CD4-positive, alpha-beta T cell treated with Interferon alpha-2 for 1 hour (primary cell): ENCODE measurements at regions not wholly inside any gene's neighbourhood (a gene's known extent, or its start where the extent isn't known, plus 50 kb on each side); places are given as distances from the start of the nearest gene placed in this dataset.
"Not testable (repeated sequence)": the region's sequence is repeated elsewhere in the genome, so short reads cannot be mapped to it uniquely, and the experiment has no call there.

ENCODE experiments used
- DNase-seq, 2 donors: peaks; one replicate each; pipeline ENCODE4 v3.0.0-alpha.2; 2020 to 2022

GRCh38 chr1:80217377-80217986 lies 1211.0 kb upstream of the ADGRL4 start:
- no peak for DNase-seq

DNA sequence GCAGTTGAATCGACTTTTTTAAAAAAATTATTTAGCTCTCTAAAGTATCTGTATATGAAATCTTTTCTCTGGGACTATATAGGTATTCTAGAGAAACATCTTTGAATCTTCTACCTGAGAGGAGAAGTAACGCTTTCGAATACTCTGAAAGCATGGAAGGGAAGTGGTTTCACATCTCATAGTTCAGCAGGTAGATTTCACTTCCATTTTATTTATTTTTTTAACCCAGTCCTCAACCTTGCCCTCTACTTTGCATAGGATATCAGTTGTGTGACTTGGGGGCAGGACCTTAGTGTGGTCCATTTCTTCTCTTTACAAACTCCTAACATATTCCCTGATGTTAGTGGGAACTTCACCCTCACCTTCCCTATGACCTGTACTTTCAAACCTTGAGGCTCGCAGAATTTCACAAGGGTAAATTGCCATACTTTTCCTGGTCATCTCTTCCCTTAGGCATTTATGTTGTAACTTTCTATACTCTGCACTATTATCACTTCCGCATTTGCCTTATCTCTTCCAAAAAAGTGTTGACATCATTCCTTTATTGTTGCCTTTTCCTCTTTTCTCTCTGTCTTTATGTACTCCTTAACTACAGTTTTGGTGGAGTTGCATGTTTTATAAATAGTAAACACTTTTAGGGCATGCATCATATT lies 1208.5 kb upstream of the ADGRL4 start:
- no peak for DNase-seq

DNA sequence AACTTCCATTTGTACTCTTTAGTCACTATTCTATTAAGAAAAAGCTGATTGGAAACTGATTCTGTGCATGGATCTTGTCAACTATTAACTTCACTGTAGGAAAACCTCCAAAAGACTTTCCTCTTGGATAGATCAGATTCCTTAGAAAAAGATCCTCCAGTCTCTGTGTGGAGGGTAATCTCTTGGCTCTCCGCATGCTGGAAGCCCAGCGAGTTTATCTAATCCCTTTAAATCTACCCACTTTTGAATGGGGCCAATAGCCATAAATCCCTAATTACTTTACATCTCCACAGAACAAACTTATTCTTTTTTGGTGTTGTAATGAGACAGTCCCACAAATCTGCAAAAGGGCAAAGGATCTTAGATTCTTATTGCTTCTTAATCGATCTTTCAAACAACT lies 1206.4 kb upstream of the ADGRL4 start:
- DNase-seq: no peak

DNA sequence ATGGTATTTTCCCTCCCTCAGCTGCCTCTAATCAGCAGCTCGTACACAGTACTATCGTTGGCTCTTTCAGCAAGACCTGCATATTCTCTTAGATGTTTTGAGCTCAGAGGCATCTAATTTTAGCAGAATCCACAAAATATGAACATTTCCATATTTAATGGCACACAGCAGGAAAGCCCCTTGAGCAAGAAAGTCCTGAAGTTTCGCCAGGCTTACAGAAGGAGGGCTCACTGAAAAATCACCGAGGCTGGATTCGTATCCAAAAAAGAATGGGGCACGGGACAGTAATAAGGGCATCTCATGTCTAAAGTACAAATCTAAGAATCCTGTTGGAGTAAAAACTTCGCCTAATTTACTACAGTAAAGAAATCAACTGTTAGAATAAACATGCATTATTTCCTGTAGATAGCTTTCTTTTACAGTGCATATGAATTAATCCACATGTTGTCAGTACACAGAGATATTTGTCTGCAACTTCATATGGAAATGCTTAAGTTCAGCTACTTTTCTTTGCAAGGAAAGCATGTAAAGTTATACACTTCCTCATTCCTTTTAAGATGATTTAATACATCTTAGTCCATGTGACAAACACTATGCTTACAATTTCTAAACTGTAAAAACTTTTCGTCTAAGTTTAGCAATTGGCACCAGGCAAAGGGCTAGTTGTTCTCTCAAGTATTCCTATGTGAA lies 1205.3 kb upstream of the ADGRL4 start:
- no peak for DNase-seq

- no peak for DNase-seq
Measured at GRCh38 chr1:80202118-80202517, 1195.6 kb upstream of the ADGRL4 start.

GRCh38 chr1:80194221-80194620 lies 1187.7 kb upstream of the ADGRL4 start:
- DNase-seq: no peak

- DNase-seq: no peak
Measured at GRCh38 chr1:80181418-80181817, 1174.9 kb upstream of the ADGRL4 start.

- DNase-seq: no peak
Measured at GRCh38 chr1:80171631-80172030, 1165.1 kb upstream of the ADGRL4 start.

GRCh38 chr1:80170811-80171485 lies 1164.4 kb upstream of the ADGRL4 start:
- DNase-seq: no peak

DNA sequence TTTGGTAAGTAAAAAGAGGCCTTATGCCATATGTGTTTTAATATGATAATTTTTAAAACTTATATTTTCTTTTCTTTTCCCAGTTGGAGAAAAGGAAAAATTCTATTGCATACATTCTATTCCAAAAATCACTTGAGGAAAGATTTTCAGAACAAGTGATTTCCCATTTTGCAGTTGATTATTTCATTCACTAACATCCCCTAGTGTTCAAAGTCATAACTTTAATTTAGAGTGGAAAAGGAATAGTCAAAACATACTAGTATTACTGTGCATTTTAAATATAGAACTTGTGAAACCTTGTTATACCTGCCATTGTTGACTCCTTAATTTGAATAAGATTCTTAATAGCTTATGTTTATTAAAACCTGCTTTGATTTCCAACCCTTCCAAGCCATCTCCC lies 1157.6 kb upstream of the ADGRL4 start:
- no peak for DNase-seq

DNA sequence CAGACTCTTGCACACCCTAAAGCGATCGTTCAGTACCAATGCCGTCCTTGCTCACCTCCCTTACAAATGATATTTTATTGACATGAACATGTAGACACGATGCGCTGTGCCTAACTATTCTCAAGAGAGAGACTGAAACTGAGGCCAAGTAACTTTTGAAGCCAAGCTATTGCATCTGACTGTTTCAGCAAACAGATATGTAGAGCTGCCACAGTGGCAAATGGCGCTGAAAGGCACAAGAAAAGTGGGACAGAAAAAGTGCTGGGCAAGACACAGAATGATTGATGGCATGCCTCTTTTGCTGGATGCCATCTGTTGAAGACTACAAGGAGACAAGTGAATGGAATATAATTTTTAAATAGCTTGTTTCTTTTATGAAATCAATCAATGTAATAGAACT lies 1157.2 kb upstream of the ADGRL4 start:
- DNase-seq: no peak

GRCh38 chr1:80158771-80159170 lies 1152.2 kb upstream of the ADGRL4 start:
- no peak for DNase-seq

- DNase-seq: no peak
Measured at GRCh38 chr1:80158266-80158665, 1151.7 kb upstream of the ADGRL4 start.

- DNase-seq: no peak
Measured at GRCh38 chr1:80155371-80155770, 1148.8 kb upstream of the ADGRL4 start.

- no peak for DNase-seq
Measured at GRCh38 chr1:80154176-80154575, 1147.6 kb upstream of the ADGRL4 start.

GRCh38 chr1:80153762-80154161 lies 1147.2 kb upstream of the ADGRL4 start:
- no peak for DNase-seq

DNA sequence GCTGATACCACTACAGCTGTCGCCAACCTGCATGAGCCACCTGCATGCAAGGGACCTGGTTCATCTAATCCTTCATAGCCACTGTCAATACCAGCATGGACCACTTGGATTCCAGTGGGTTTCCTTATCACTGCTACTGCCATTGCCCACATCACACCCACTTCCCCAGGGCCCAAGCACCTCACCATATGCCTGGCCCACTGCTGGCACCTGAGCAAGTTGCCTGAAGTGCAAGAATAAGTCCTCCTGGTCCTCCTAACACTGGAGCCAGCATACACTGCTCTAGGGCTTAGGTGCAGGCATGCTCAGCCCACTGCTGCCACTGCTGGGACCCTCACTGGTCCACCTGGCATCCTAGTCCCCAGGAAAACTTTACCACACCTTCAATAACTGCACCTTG lies 1136.8 kb upstream of the ADGRL4 start:
- no peak for DNase-seq

DNA sequence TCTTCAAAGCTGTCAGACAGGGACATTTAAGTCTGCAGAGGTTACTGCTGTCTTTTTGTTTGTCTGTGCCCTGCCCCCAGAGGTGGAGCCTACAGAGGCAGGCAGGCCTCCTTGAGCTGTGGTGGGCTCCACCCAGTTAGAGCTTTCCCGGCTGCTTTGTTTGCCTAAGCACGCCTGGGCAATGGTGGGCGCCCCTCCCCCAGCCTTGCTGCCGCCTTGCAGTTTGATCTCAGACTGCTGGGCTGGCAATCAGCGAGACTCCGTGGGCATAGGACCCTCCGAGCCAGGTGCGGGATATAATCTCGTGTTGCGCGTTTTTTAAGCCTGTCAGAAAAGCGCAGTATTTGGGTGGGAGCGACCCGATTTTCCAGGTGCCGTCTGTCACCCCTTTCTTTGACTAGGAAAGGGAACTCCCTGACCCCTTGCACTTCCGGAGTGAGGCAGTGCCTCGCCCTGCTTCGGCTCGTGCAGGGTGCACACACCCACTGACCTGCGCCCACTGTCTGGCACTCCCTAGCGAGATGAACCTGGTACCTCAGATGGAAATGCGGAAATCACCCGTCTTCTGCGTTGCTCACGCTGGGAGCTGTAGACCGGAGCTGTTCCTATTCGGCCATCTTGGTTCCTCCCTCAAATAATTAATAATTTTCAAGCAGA lies 1131.5 kb upstream of the ADGRL4 start:
- not testable (repeated sequence) for DNase-seq

DNA sequence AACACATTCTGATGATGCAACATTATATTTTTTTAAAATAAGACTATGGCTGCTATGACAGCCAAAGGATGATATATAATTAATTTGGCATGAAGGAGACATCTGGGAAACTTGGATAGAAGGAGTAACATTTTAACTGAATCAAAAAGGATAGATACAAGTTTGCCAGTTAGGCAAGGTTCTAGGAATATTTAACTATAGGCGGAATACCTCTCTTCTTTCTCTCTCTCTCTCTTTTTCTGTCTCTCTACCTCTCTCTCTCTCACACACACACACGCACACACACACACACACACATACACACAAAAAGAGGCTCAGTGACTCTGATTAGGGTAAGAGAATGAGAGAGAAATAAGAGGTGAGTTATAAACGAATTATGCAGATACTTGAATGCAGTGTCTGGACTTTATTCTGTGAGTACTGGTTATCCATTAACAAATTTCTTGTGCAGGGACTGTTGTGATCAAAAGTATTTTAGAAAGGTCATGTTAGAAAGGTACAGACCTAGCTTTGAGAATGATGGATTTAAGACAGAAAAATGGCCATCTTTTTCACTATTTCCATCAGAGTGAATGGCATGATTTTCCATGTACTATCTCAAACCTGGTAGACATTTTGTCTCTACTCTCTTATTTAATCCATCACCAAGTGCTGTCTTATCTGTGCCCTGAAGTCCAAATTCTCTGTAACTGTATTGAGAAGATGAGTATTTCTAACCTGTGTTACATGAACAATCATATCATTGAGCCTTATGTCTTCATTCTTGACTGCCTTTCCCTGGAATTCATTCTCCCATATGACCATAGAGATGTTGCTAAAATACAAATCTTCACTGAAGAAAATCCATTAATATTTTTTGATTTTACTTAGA lies 1106.9 kb upstream of the ADGRL4 start:
- no peak for DNase-seq

- DNase-seq: no peak
Measured at GRCh38 chr1:80101159-80101558, 1094.6 kb upstream of the ADGRL4 start.

DNA sequence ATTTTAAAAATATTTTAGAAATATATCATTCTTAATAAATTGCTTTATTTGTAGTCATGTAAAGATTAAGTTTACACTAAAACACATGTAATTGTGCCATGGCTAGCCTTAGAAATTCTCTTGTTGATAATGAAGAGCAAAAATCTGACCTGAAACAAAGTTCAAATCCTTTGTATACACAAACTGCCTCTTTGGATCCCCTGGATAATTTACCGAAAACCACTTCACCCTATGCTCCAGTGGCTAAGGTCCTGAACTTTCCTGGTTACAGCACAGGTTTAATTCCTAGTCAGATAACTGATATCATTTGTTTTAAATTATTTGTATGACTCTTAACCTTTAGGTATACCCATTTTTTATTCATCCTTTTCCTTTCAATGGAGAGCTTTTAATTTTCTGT lies 1093.2 kb upstream of the ADGRL4 start:
- DNase-seq: no peak

DNA sequence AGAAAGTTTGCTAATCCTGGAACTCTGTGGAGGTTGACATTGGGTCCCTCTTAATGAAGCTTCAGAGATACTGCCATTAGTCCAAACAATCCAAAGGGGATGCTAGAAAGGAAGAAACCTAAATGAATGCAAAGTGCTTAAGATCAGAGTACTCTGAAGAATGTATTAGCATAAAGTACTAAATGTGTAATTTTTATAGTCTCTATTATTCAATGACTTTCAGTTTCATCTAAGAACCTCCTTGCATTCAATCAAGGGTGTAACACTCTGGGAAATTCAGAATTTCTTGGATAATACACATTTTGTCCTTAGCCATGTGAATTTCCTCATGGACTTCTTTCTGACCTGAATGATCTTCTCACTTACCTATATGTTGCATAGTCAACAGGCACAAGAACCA lies 1078.5 kb upstream of the ADGRL4 start:
- DNase-seq: no peak
